OCI-LY3 (cell line): ENCODE measurements at regions not wholly inside any gene's neighbourhood (a gene's known extent, or its start where the extent isn't known, plus 50 kb on each side); places are given as distances from the start of the nearest gene placed in this dataset.

ENCODE experiments used
- H2AFZ ChIP-seq: fragments of 200-600, 300-600 bp; shearing (Covaris generic); 2 replicates; pipeline ENCODE4 v1.6.0; 2014; ENCODE audit warnings: antibody characterized with exemption, low read depth, low read length
- H3K27ac ChIP-seq: fragments of 200-600, 300-600 bp; sonication (generic); 2 replicates; pipeline ENCODE4 v1.5.1; 2014; ENCODE audit warnings: mild to moderate bottlenecking, low read length, moderate library complexity, mixed read lengths
- H3K27me3 ChIP-seq: fragments of 200-600, 300-600 bp; sonication (generic); 2 replicates; pipeline ENCODE4 v1.6.1; 2014; ENCODE audit warnings: low read depth, low read length, mixed read lengths
- H3K36me3 ChIP-seq: fragments of 200-600, 300-600 bp; sonication (generic); replicated peaks from 2 replicates; pipeline ENCODE3; 2014; ENCODE audit warnings: low read depth, low read length, mixed read lengths
- H3K4me1 ChIP-seq: fragments of 300-600, 200-600 bp; sonication (generic); 2 replicates; pipeline ENCODE4 v1.6.1; 2014; ENCODE audit warnings: low read length, mixed read lengths
- H3K4me2 ChIP-seq: fragments of 200-600, 300-600 bp; sonication (generic); 2 replicates; pipeline ENCODE4 v1.6.1; 2014; ENCODE audit warnings: low read length, mixed read lengths
- H3K4me3 ChIP-seq: fragments of 300-600, 200-600 bp; sonication (generic); 2 replicates; pipeline ENCODE4 v1.5.1; 2014; ENCODE audit warnings: antibody characterized with exemption, mild to moderate bottlenecking, low read length, moderate library complexity
- H3K79me2 ChIP-seq: fragments of 300-600, 200-600 bp; shearing (Covaris generic); 2 replicates; pipeline ENCODE4 v1.6.1; 2014; ENCODE audit warnings: mild to moderate bottlenecking, low read length, mixed read lengths
- H3K9ac ChIP-seq: fragments of 300-600, 200-600 bp; shearing (Covaris generic); 2 replicates; pipeline ENCODE4 v1.6.0; 2014; ENCODE audit warnings: mild to moderate bottlenecking, low read length, moderate library complexity
- H3K9me3 ChIP-seq: fragments of 200-600, 300-600 bp; shearing (Covaris generic); 2 replicates; pipeline ENCODE4 v1.6.1; 2014; ENCODE audit warnings: low read length, mixed read lengths; ENCODE audit not compliant: insufficient read depth
- H4K20me1 ChIP-seq: fragments of 200-600, 300-600 bp; sonication (generic); 2 replicates; pipeline ENCODE4 v1.6.1; 2016; ENCODE audit warnings: low read length, mixed read lengths; ENCODE audit not compliant: insufficient read depth
- EZH2phosphoT487 ChIP-seq: fragments of 200-600 bp; shearing (Covaris generic); IDR thresholded peaks from 2 replicates; pipeline ENCODE4 v1.6.1; 2018; ENCODE audit warnings: antibody characterized with exemption, mixed run types, low read depth
- TF ChIP-seq, protein P1 (sequence below): fragments of 200-600, 300-600 bp; sonication (generic); IDR thresholded peaks from 2 replicates; pipeline ENCODE4 v1.5.1; 2014; ENCODE audit warnings: antibody characterized with exemption, low read length, low read depth

DNA sequence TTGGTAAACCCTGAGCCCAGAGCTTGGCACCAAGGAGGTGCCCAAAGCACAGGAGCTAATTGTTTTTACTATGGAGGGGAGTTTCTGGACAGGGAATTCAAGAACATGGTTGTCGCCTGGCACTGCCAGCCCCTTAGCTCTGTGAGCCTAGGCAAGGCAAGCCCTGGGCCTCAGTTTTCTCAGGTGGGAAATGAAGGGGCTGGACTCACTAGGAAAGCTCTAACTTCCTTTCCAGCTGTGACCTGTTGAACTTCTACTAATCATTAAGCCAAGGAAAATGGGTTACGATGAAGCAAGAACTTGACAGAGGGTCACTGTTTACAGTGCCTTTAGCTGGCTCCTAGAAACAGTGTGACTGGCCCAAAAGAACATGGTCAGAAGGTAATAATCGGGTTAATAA lies 277.2 kb downstream of the SHQ1 start:
- Histone ChIP-seq H3K27me3 (no peaks in the 10 kb centered on the region; the same call in 1 of the 2 replicates), H3K4me1 (no peaks in the 10 kb centered on the region), H3K9ac (no peak overlapping the region), H4K20me1 (no peaks in the 10 kb centered on the region), H3K79me2 (no peaks in the 10 kb centered on the region), H3K27ac (no peak overlapping the region), H3K4me2 (no peak overlapping the region), H3K9me3 (no peaks in the 10 kb centered on the region), H3K4me3 (no peak overlapping the region), H2AFZ (no peak overlapping the region), H3K36me3 (no peaks in the 10 kb centered on the region)
- TF ChIP-seq EZH2phosphoT487, result no peak
- TF ChIP-seq, protein P1, sequence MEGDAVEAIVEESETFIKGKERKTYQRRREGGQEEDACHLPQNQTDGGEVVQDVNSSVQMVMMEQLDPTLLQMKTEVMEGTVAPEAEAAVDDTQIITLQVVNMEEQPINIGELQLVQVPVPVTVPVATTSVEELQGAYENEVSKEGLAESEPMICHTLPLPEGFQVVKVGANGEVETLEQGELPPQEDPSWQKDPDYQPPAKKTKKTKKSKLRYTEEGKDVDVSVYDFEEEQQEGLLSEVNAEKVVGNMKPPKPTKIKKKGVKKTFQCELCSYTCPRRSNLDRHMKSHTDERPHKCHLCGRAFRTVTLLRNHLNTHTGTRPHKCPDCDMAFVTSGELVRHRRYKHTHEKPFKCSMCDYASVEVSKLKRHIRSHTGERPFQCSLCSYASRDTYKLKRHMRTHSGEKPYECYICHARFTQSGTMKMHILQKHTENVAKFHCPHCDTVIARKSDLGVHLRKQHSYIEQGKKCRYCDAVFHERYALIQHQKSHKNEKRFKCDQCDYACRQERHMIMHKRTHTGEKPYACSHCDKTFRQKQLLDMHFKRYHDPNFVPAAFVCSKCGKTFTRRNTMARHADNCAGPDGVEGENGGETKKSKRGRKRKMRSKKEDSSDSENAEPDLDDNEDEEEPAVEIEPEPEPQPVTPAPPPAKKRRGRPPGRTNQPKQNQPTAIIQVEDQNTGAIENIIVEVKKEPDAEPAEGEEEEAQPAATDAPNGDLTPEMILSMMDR, result no peak

DNA sequence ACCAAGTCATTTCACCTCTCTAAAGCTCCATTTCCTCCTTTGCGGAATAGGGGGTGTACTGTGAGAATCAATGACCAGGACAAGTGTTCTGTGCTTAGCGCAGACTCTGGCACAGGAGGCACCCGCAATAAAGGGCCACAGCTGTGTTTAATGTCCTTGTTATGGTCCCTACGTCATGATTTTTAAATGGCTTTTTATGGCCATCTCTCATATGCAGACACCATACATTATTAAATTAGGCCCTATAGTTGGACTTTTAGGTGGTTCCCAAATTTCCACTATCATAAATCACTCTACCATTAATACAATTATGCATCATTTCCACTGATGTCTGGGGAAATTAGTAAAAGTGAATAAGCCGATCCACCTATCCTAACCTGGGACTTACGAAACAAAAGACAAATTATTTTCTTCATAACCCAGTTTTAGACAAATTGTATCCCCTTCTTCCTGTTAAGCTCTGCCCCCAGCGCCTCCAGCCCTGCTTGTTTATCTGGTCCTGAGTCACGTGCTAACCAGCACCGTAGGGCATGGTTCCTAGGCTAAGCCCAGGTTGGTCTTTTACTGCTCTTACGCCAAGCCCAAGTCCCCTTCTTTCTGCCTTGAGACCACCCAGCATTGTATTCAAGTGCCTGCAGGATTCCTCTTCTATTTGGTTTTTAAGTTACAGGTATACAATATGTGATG lies 278.3 kb downstream of the SHQ1 start:
- no peaks in the 10 kb centered on the region for H3K79me2 ChIP-seq
- no peaks in the 10 kb centered on the region for H3K36me3 ChIP-seq
- no peak for TF ChIP-seq EZH2phosphoT487
- TF ChIP-seq, protein P1, result no peak
- no peaks in the 10 kb centered on the region; the same call in 1 of the 2 replicates for H3K27me3 ChIP-seq
- no peaks in the 10 kb centered on the region for H3K9me3 ChIP-seq
- H3K4me3 ChIP-seq, result no peak overlapping the region
- H3K27ac ChIP-seq, result no peak overlapping the region
- H4K20me1 ChIP-seq, result no peaks in the 10 kb centered on the region
- H2AFZ ChIP-seq, result no peak overlapping the region
- no peak overlapping the region for H3K9ac ChIP-seq
- H3K4me2 ChIP-seq, result no peak overlapping the region
- H3K4me1 ChIP-seq, result no peaks in the 10 kb centered on the region

DNA sequence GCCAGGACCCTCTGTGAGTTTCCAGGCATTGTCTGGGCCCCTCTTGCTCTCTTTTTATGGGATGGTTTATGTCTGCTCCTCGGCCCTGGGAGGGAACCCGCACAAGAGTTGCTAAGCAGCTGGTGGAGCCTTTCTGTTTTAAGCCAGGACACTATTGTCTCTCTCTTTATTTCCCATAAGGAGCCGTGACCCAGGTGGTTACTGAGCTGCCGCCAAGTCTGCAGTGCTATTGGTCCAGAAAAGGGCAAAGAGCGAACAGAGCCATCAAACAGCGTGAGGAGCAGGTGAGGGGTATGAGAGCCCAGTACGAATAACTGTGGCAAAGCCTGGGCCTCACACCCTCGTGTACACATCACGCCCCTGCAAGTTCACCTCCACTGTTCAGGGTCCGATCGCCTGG lies 280.2 kb downstream of the SHQ1 start:
- Histone ChIP-seq H3K27me3 (no peaks in the 10 kb centered on the region; the same call in 1 of the 2 replicates), H3K4me2 (no peak overlapping the region), H3K36me3 (no peaks in the 10 kb centered on the region), H2AFZ (no peak overlapping the region), H3K4me1 (no peaks in the 10 kb centered on the region), H3K4me3 (no peak overlapping the region), H4K20me1 (no peaks in the 10 kb centered on the region), H3K27ac (no peak overlapping the region), H3K79me2 (no peaks in the 10 kb centered on the region), H3K9ac (no peak overlapping the region), H3K9me3 (no peaks in the 10 kb centered on the region)
- no peak for TF ChIP-seq EZH2phosphoT487
- TF ChIP-seq, protein P1, result no peak

DNA sequence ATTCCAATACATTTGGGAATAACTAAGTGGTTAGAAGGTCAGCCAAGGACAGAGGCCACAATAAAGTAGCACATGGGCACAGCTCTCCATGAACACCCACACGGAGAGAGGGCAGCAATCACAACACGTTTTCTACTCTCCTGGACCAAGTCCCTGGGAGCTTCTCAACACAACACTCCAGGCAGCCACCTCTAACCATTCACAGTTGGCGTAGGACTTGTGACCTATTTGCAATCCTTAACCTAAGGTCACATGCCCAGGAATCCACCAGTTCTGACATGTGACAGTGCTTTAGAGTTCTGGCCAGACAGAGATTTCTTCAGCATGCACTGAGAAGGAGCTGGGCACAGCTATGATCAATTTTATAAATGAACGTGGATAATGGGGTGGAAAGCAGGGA lies 280.8 kb downstream of the SHQ1 start:
- TF ChIP-seq EZH2phosphoT487, result no peak
- TF ChIP-seq, protein P1, result no peak
- Histone ChIP-seq H3K9me3 (no peaks in the 10 kb centered on the region), H3K36me3 (no peaks in the 10 kb centered on the region), H4K20me1 (no peaks in the 10 kb centered on the region), H3K27ac (no peak overlapping the region), H3K79me2 (no peaks in the 10 kb centered on the region), H3K4me2 (no peak overlapping the region), H3K27me3 (no peaks in the 10 kb centered on the region; the same call in 1 of the 2 replicates), H3K9ac (no peak overlapping the region), H3K4me1 (no peaks in the 10 kb centered on the region), H3K4me3 (no peak overlapping the region), H2AFZ (no peak overlapping the region)
